WTC11 (cell line): ENCODE measurements at regions not wholly inside any gene's neighbourhood (a gene's known extent, or its start where the extent isn't known, plus 50 kb on each side); places are given as distances from the start of the nearest gene placed in this dataset.

Experiments used
- ATAC-seq: fragments of 200-7000 bp; cut with Tn5 transposase; 2 replicates; pipeline ENCODE4 v1.10.0; 2021; ENCODE audit warnings: mild to moderate bottlenecking, moderate library complexity
- CTCF ChIA-PET: fragments of 300-600 bp; sonication (Branson Sonifier 250); formaldehyde crosslinking; loops from one replicate; lab custom pipeline; 2021; ENCODE audit warnings: antibody characterized with exemption; lab: Charles Lee
- POLR2A ChIA-PET: fragments of 350-600 bp; sonication (Branson Sonifier 250); formaldehyde crosslinking; loops from one replicate; lab custom pipeline; 2021; ENCODE audit warnings: antibody characterized with exemption; lab: Charles Lee
- DNase-seq: peaks from one replicate; pipeline ENCODE4 v3.0.0; 2021; ENCODE audit warnings: low spot score
- H3K27ac Mint-ChIP-seq: 2 replicates; pipeline ENCODE4 v1.8.0; 2021; ENCODE audit warnings: mixed read lengths
- H3K27me3 Mint-ChIP-seq: 2 replicates; pipeline ENCODE4 v1.8.0; 2021; ENCODE audit warnings: low read depth, mild to moderate bottlenecking, moderate library complexity, mixed read lengths
- H3K36me3 Mint-ChIP-seq: 2 replicates; pipeline ENCODE4 v1.8.0; 2021; ENCODE audit warnings: mixed read lengths
- H3K4me1 Mint-ChIP-seq: 2 replicates; pipeline ENCODE4 v1.8.0; 2022; ENCODE audit warnings: mixed read lengths
- H3K4me3 Mint-ChIP-seq: 2 replicates; pipeline ENCODE4 v1.8.0; 2021; ENCODE audit warnings: mild to moderate bottlenecking, moderate library complexity, mixed read lengths
- H3K9me3 Mint-ChIP-seq: 2 replicates; pipeline ENCODE4 v1.8.0; 2021; ENCODE audit warnings: mixed read lengths
- ELF4 ChIP-seq: sonication (generic); formaldehyde crosslinking; IDR thresholded peaks from 2 replicates; pipeline ENCODE4 v1.8.1; 2022; ENCODE audit warnings: low read depth, mild to moderate bottlenecking, moderate library complexity, missing genetic modification reagents
- ETV6 ChIP-seq: sonication (generic); formaldehyde crosslinking; IDR thresholded peaks from 2 replicates; pipeline ENCODE4 v1.8.1; 2022; ENCODE audit warnings: mild to moderate bottlenecking, missing genetic modification reagents
- FOXK1 ChIP-seq: sonication (generic); formaldehyde crosslinking; IDR thresholded peaks from 2 replicates; pipeline ENCODE4 v1.8.0; 2022; ENCODE audit warnings: mild to moderate bottlenecking, moderate library complexity, missing genetic modification reagents
- IRF2 ChIP-seq: sonication (generic); formaldehyde crosslinking; IDR thresholded peaks from 2 replicates; pipeline ENCODE4 v1.8.0; 2022; ENCODE audit warnings: low read depth, missing genetic modification reagents, borderline replicate concordance
- JAZF1 ChIP-seq: fragments of 250-450 bp; sonication (Bioruptor Pico); IDR thresholded peaks from 2 replicates; pipeline ENCODE4 v1.9.0; 2021; ENCODE audit warnings: moderate library complexity, mild to moderate bottlenecking, inconsistent platforms
- MXD4 ChIP-seq: fragments of 250-450 bp; sonication (Bioruptor Pico); IDR thresholded peaks from 2 replicates; pipeline ENCODE4 v1.8.0; 2021; ENCODE audit warnings: mild to moderate bottlenecking, moderate library complexity, borderline replicate concordance
- NFATC4 ChIP-seq: fragments of 250-450 bp; sonication (Bioruptor Pico); IDR thresholded peaks from 2 replicates; pipeline ENCODE4 v1.9.0; 2021; ENCODE audit warnings: mild to moderate bottlenecking
- RELA ChIP-seq: sonication (generic); formaldehyde crosslinking; IDR thresholded peaks from 2 replicates; pipeline ENCODE4 v1.8.1; 2022; ENCODE audit warnings: missing genetic modification reagents, mild to moderate bottlenecking, borderline replicate concordance
- SOX15 ChIP-seq: fragments of 250-450 bp; sonication (Bioruptor Pico); IDR thresholded peaks from 2 replicates; pipeline ENCODE4 v1.9.0; 2021; ENCODE audit warnings: mild to moderate bottlenecking
- ZNF121 ChIP-seq: sonication (generic); formaldehyde crosslinking; IDR thresholded peaks from 2 replicates; pipeline ENCODE4 v1.8.0; 2023; ENCODE audit warnings: missing genetic modification reagents
- ZNF138 ChIP-seq: sonication (generic); formaldehyde crosslinking; conservative IDR thresholded peaks from 2 replicates; pipeline ENCODE4 v1.8.1; 2022; ENCODE audit warnings: mild to moderate bottlenecking, moderate library complexity, missing genetic modification reagents
- ZNF219 ChIP-seq: sonication (generic); formaldehyde crosslinking; IDR thresholded peaks from 2 replicates; pipeline ENCODE4 v1.8.0; 2023; ENCODE audit warnings: missing genetic modification reagents, mild to moderate bottlenecking, borderline replicate concordance
- ZNF232 ChIP-seq: sonication (generic); formaldehyde crosslinking; IDR thresholded peaks from 2 replicates; pipeline ENCODE4 v1.8.0; 2022; ENCODE audit warnings: mild to moderate bottlenecking, missing genetic modification reagents
- ZNF317 ChIP-seq: sonication (generic); formaldehyde crosslinking; IDR thresholded peaks from 2 replicates; pipeline ENCODE4 v1.8.1; 2023; ENCODE audit warnings: low read depth, mild to moderate bottlenecking, moderate library complexity, missing genetic modification reagents, borderline replicate concordance
- ZNF416 ChIP-seq: fragments of 250-450 bp; sonication (Bioruptor Pico); IDR thresholded peaks from 2 replicates; pipeline ENCODE4 v1.9.0; 2021; ENCODE audit warnings: mild to moderate bottlenecking, inconsistent platforms
- TF ChIP-seq, protein P1 (sequence below): sonication (generic); formaldehyde crosslinking; conservative IDR thresholded peaks from 2 replicates; pipeline ENCODE4 v1.8.1; 2023; ENCODE audit warnings: mild to moderate bottlenecking, low read depth, missing genetic modification reagents, moderate library complexity
- TF ChIP-seq, protein P2 (sequence below): sonication (generic); formaldehyde crosslinking; IDR thresholded peaks from 2 replicates; pipeline ENCODE4 v1.8.0; 2022; ENCODE audit warnings: mild to moderate bottlenecking, missing genetic modification reagents
- TF ChIP-seq, protein P3 (sequence below): sonication (generic); formaldehyde crosslinking; IDR thresholded peaks from 2 replicates; pipeline ENCODE4 v1.8.1; 2023; ENCODE audit warnings: mild to moderate bottlenecking, missing genetic modification reagents
- TF ChIP-seq, protein P4 (sequence below): sonication (generic); formaldehyde crosslinking; IDR thresholded peaks from 2 replicates; pipeline ENCODE4 v1.8.0; 2023; ENCODE audit warnings: missing genetic modification reagents, mild to moderate bottlenecking, borderline replicate concordance
- TF ChIP-seq, protein P5 (sequence below): sonication (generic); formaldehyde crosslinking; IDR thresholded peaks from 2 replicates; pipeline ENCODE4 v1.8.1; 2022; ENCODE audit warnings: mild to moderate bottlenecking, missing genetic modification reagents, moderate library complexity, borderline replicate concordance
- TF ChIP-seq, protein P6 (sequence below): fragments of 250-450 bp; sonication (Bioruptor Pico); IDR thresholded peaks from 2 replicates; pipeline ENCODE4 v2.1.2; 2022; ENCODE audit warnings: mild to moderate bottlenecking, moderate library complexity

DNA sequence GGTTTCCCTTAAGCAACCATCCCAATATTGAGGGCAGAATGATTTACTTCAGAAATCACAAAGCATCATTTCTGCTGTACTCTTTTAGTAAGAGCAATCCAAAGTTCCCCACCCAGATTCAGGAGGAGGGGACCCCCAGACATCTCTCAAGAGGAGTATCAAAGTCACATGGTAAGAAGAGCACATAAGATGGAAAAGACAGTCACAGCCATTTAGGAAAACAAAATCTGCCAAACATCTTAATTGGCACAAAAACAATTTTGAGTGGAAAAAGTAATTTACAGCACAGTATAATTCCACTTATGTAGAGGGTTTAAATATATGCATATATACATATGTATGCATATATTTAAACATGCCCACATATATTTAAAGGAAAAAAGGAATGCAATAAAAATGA is 1329.0 kb upstream of the CELF2 start:
- POLR2A ChIA-PET, result no interaction called here
- TF ChIP-seq, protein P1, sequence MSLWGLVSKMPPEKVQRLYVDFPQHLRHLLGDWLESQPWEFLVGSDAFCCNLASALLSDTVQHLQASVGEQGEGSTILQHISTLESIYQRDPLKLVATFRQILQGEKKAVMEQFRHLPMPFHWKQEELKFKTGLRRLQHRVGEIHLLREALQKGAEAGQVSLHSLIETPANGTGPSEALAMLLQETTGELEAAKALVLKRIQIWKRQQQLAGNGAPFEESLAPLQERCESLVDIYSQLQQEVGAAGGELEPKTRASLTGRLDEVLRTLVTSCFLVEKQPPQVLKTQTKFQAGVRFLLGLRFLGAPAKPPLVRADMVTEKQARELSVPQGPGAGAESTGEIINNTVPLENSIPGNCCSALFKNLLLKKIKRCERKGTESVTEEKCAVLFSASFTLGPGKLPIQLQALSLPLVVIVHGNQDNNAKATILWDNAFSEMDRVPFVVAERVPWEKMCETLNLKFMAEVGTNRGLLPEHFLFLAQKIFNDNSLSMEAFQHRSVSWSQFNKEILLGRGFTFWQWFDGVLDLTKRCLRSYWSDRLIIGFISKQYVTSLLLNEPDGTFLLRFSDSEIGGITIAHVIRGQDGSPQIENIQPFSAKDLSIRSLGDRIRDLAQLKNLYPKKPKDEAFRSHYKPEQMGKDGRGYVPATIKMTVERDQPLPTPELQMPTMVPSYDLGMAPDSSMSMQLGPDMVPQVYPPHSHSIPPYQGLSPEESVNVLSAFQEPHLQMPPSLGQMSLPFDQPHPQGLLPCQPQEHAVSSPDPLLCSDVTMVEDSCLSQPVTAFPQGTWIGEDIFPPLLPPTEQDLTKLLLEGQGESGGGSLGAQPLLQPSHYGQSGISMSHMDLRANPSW, result no peak
- TF ChIP-seq IRF2 (CRISPR knock-in tag) (no peak), SOX15 (CRISPR knock-in tag) (no peak)
- Mint-ChIP-seq H3K4me3 (no peak overlapping the region), H3K36me3 (no peaks in the 10 kb centered on the region), H3K9me3 (no peaks in the 10 kb centered on the region), H3K4me1 (no peaks in the 10 kb centered on the region), H3K27me3 (no peaks in the 10 kb centered on the region), H3K27ac (no peak overlapping the region)
- CTCF ChIA-PET, result no interaction called here
- ATAC-seq (no peak), DNase-seq (no peak)

DNA sequence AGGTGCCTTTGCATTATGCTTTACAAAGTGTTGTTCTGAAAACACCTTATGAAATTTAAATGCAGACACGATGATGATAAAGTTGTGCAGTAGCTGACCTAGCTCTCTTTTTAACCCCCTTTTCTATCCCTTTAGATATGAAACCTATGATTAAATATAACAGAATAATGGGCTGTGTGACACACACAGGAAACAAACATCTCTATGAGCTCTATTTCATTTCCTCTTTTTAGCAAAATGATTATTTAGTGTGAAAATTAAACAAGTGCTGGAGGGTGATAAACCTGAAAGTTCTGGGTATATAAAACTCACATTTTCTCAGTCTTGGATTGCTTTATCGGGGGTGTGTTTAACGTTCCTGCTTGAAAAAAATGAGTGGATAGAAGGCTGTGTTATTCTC is 1310.5 kb upstream of the CELF2 start:
- no peak overlapping the region for H3K27ac Mint-ChIP-seq
- POLR2A ChIA-PET, result no interaction called here
- H3K36me3 Mint-ChIP-seq, result peaks cover 1% of the 10 kb centered on the region

More for the DNA sequence above, 1310.5 kb upstream of the CELF2 start:
- CTCF ChIA-PET, result interaction anchor here (0.6 kb wide), 1 partner anchor 126 kb away, joined by 3 read pairs; no protein-coding TSS in a partner anchor
- DNase-seq, result no peak
- no peaks in the 10 kb centered on the region for H3K4me1 Mint-ChIP-seq
- peaks cover 10% of the 10 kb centered on the region for H3K9me3 Mint-ChIP-seq
- no peaks in the 10 kb centered on the region for H3K27me3 Mint-ChIP-seq
- ATAC-seq, result no peak
- TF ChIP-seq MXD4 (CRISPR knock-in tag), result no peak
- TF ChIP-seq ZNF416 (CRISPR knock-in tag), result no peak
- TF ChIP-seq JAZF1, result no peak
- no peak for TF ChIP-seq FOXK1 (CRISPR knock-in tag)
- TF ChIP-seq, protein P2, sequence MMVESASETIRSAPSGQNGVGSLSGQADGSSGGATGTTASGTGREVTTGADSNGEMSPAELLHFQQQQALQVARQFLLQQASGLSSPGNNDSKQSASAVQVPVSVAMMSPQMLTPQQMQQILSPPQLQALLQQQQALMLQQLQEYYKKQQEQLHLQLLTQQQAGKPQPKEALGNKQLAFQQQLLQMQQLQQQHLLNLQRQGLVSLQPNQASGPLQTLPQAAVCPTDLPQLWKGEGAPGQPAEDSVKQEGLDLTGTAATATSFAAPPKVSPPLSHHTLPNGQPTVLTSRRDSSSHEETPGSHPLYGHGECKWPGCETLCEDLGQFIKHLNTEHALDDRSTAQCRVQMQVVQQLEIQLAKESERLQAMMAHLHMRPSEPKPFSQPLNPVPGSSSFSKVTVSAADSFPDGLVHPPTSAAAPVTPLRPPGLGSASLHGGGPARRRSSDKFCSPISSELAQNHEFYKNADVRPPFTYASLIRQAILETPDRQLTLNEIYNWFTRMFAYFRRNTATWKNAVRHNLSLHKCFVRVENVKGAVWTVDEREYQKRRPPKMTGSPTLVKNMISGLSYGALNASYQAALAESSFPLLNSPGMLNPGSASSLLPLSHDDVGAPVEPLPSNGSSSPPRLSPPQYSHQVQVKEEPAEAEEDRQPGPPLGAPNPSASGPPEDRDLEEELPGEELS (CRISPR knock-in tag), result no peak
- no peak for TF ChIP-seq ZNF232
- TF ChIP-seq, protein P3, sequence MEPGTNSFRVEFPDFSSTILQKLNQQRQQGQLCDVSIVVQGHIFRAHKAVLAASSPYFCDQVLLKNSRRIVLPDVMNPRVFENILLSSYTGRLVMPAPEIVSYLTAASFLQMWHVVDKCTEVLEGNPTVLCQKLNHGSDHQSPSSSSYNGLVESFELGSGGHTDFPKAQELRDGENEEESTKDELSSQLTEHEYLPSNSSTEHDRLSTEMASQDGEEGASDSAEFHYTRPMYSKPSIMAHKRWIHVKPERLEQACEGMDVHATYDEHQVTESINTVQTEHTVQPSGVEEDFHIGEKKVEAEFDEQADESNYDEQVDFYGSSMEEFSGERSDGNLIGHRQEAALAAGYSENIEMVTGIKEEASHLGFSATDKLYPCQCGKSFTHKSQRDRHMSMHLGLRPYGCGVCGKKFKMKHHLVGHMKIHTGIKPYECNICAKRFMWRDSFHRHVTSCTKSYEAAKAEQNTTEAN (CRISPR knock-in tag), result no peak
- no peak for TF ChIP-seq ZNF317 (CRISPR knock-in tag)
- TF ChIP-seq, protein P4, sequence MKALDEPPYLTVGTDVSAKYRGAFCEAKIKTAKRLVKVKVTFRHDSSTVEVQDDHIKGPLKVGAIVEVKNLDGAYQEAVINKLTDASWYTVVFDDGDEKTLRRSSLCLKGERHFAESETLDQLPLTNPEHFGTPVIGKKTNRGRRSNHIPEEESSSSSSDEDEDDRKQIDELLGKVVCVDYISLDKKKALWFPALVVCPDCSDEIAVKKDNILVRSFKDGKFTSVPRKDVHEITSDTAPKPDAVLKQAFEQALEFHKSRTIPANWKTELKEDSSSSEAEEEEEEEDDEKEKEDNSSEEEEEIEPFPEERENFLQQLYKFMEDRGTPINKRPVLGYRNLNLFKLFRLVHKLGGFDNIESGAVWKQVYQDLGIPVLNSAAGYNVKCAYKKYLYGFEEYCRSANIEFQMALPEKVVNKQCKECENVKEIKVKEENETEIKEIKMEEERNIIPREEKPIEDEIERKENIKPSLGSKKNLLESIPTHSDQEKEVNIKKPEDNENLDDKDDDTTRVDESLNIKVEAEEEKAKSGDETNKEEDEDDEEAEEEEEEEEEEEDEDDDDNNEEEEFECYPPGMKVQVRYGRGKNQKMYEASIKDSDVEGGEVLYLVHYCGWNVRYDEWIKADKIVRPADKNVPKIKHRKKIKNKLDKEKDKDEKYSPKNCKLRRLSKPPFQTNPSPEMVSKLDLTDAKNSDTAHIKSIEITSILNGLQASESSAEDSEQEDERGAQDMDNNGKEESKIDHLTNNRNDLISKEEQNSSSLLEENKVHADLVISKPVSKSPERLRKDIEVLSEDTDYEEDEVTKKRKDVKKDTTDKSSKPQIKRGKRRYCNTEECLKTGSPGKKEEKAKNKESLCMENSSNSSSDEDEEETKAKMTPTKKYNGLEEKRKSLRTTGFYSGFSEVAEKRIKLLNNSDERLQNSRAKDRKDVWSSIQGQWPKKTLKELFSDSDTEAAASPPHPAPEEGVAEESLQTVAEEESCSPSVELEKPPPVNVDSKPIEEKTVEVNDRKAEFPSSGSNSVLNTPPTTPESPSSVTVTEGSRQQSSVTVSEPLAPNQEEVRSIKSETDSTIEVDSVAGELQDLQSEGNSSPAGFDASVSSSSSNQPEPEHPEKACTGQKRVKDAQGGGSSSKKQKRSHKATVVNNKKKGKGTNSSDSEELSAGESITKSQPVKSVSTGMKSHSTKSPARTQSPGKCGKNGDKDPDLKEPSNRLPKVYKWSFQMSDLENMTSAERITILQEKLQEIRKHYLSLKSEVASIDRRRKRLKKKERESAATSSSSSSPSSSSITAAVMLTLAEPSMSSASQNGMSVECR (CRISPR knock-in tag), result no peak
- no peak for TF ChIP-seq ZNF138
- no peak for TF ChIP-seq NFATC4 (CRISPR knock-in tag)
- no peak for TF ChIP-seq SOX15 (CRISPR knock-in tag)
- TF ChIP-seq, protein P5, sequence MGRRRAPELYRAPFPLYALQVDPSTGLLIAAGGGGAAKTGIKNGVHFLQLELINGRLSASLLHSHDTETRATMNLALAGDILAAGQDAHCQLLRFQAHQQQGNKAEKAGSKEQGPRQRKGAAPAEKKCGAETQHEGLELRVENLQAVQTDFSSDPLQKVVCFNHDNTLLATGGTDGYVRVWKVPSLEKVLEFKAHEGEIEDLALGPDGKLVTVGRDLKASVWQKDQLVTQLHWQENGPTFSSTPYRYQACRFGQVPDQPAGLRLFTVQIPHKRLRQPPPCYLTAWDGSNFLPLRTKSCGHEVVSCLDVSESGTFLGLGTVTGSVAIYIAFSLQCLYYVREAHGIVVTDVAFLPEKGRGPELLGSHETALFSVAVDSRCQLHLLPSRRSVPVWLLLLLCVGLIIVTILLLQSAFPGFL (CRISPR knock-in tag), result no peak
- no peak for TF ChIP-seq ETV6 (CRISPR knock-in tag)
- TF ChIP-seq, protein P6, sequence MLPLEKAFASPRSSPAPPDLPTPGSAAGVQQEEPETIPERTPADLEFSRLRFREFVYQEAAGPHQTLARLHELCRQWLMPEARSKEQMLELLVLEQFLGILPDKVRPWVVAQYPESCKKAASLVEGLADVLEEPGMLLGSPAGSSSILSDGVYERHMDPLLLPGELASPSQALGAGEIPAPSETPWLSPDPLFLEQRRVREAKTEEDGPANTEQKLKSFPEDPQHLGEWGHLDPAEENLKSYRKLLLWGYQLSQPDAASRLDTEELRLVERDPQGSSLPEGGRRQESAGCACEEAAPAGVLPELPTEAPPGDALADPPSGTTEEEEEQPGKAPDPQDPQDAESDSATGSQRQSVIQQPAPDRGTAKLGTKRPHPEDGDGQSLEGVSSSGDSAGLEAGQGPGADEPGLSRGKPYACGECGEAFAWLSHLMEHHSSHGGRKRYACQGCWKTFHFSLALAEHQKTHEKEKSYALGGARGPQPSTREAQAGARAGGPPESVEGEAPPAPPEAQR (CRISPR knock-in tag), result no peak
- TF ChIP-seq ZNF121 (CRISPR knock-in tag), result no peak
- TF ChIP-seq ZNF219, result no peak
- no peak for TF ChIP-seq RELA (CRISPR knock-in tag)
- no peak for TF ChIP-seq ELF4
- TF ChIP-seq, all 79 proteins: peak for 0
- no peak overlapping the region for H3K4me3 Mint-ChIP-seq
